HCT116 (cell line): ENCODE measurements at regions not wholly inside any gene's neighbourhood (a gene's known extent, or its start where the extent isn't known, plus 50 kb on each side); places are given as distances from the start of the nearest gene placed in this dataset.

Experiments used
- ATAC-seq: fragments of 200-7000 bp; cut with Tn5 transposase; 2 replicates; pipeline ENCODE4 v1.9.1; 2020; ENCODE audit warnings: mild to moderate bottlenecking, moderate library complexity
- BruUV-seq: library from RNA; stranded (reverse); fragments of 400-500 nt; replicated peaks from 2 replicates; lab custom pipeline; 2021; lab: Mats Ljungman, UMichigan
- CTCF ChIA-PET: fragments of 300-600 bp; sonication (Branson Sonifier 250); formaldehyde crosslinking; loops from one replicate; lab custom pipeline; 2021; ENCODE audit warnings: antibody characterized with exemption; lab: Charles Lee
- POLR2A ChIA-PET: fragments of 300-600, 350-600 bp; sonication (Branson Sonifier 250); formaldehyde crosslinking; loops from one replicate; lab custom pipeline; 2021; ENCODE audit warnings: antibody characterized with exemption; lab: Charles Lee
- RAD21 ChIA-PET, 2 experiments: fragments of 300-600 bp; sonication (Branson Sonifier 250); formaldehyde crosslinking; loops; one replicate each; lab custom pipeline; 2023; ENCODE audit warnings: low total read pairs in 2 of 2; ENCODE audit not compliant: uncharacterized antibody in 2 of 2, unreplicated experiment in 2 of 2, low non-redundant PET in 1 of 2; lab: Charles Lee
- DNase-seq: peaks from one replicate; pipeline ENCODE4 v3.0.0-alpha.2; 2010; ENCODE audit warnings: low read depth, low spot score
- H2AFZ ChIP-seq: fragments of 200-600 bp; shearing (Covaris generic), sonication (generic); 2 replicates; pipeline ENCODE4 v1.6.1; 2017; ENCODE audit warnings: low read depth, mixed run types, mixed read lengths, antibody characterized with exemption, low read length; ENCODE audit not compliant: poor library complexity, severe bottlenecking
- H3K27ac ChIP-seq: 2 replicates; pipeline ENCODE4 v1.5.1; 2012; ENCODE audit warnings: low read depth, low read length
- H3K27me3 ChIP-seq: fragments of 200-600 bp; sonication (generic); 2 replicates; pipeline ENCODE4 v1.6.1; 2016; ENCODE audit warnings: mixed run types, low read length, mixed read lengths; ENCODE audit not compliant: insufficient read depth
- H3K36me3 ChIP-seq, 2 experiments: fragments of 200-500 bp in 1 of 2; fragments of 200-600 bp in 1 of 2; sonication (Bioruptor generic) in 1 of 2; sonication (generic) in 1 of 2; 2 replicates each; pipeline versions ENCODE4 v1.5.1 to v1.6.1; 2014 to 2016; ENCODE audit warnings: low read length in 2 of 2, inconsistent platforms in 1 of 2, mixed read lengths in 1 of 2, mixed run types in 1 of 2; ENCODE audit not compliant: insufficient read depth in 2 of 2, control insufficient read depth in 1 of 2
- H3K4me1 ChIP-seq, 2 experiments: fragments of 200-600 bp in 1 of 2; sonication (generic) in 1 of 2; 2 replicates each; pipeline versions ENCODE4 v1.5.1 to v1.6.1; 2012 to 2017; ENCODE audit warnings: low read length in 2 of 2, inconsistent platforms in 1 of 2, mild to moderate bottlenecking in 1 of 2, mixed read lengths in 1 of 2, mixed run types in 1 of 2, moderate library complexity in 1 of 2; ENCODE audit not compliant: insufficient read depth in 2 of 2, control insufficient read depth in 1 of 2
- H3K4me2 ChIP-seq: fragments of 200-600 bp; sonication (generic); 2 replicates; pipeline ENCODE4 v1.6.1; 2017; ENCODE audit warnings: mixed run types, low read length, mixed read lengths
- H3K4me3 ChIP-seq, 2 experiments: fragments of 200-600 bp in 1 of 2; sonication (generic) in 1 of 2; replicated peaks in 1 of 2; 2 replicates each; pipeline ENCODE4 v1.5.1; 2011 to 2016; ENCODE audit warnings: low read length in 2 of 2, control low read depth in 1 of 2, low read depth in 1 of 2, mild to moderate bottlenecking in 1 of 2, mixed read lengths in 1 of 2, mixed run types in 1 of 2
- H3K79me2 ChIP-seq: fragments of 200-600 bp; sonication (generic); 2 replicates; pipeline ENCODE4 v1.6.1; 2017; ENCODE audit warnings: mild to moderate bottlenecking, mixed run types, low read length, moderate library complexity, mixed read lengths; ENCODE audit not compliant: insufficient read depth
- H3K9ac ChIP-seq: fragments of 200-600 bp; sonication (generic); 2 replicates; pipeline ENCODE4 v1.6.1; 2016; ENCODE audit warnings: low read length, mixed read lengths
- H3K9me2 ChIP-seq: fragments of 200-600 bp; sonication (generic), shearing (Covaris generic); 2 replicates; pipeline ENCODE4 v1.6.1; 2017; ENCODE audit warnings: mixed run types, mild to moderate bottlenecking, moderate library complexity; ENCODE audit not compliant: insufficient read depth
- H3K9me3 ChIP-seq, 2 experiments: fragments of 200-500 bp in 1 of 2; fragments of 200-600 bp in 1 of 2; sonication (Bioruptor generic) in 1 of 2; sonication (generic) in 1 of 2; 2 replicates each; pipeline ENCODE4 v1.6.1; 2014 to 2017; ENCODE audit warnings: low read length in 2 of 2, mixed read lengths in 2 of 2, inconsistent platforms in 1 of 2, low read depth in 1 of 2, mild to moderate bottlenecking in 1 of 2, mixed run types in 1 of 2, moderate library complexity in 1 of 2; ENCODE audit not compliant: control insufficient read depth in 1 of 2, insufficient read depth in 1 of 2
- H4K20me1 ChIP-seq: fragments of 200-600 bp; sonication (generic), shearing (Covaris generic); 2 replicates; pipeline ENCODE4 v1.6.1; 2017; ENCODE audit warnings: mixed run types, mild to moderate bottlenecking, moderate library complexity; ENCODE audit not compliant: insufficient read depth
- ATF3 ChIP-seq: IDR thresholded peaks from 2 replicates; pipeline ENCODE4 v1.6.1; 2012
- CTCF ChIP-seq, 3 experiments: fragments of 200-600 bp in 1 of 3; sonication (generic) in 1 of 3; IDR thresholded peaks in 2 of 3; conservative IDR thresholded peaks in 1 of 3; 2 replicates each; pipeline ENCODE4 v1.5.1; 2012 to 2017; ENCODE audit warnings: low read depth in 2 of 3, low read length in 2 of 3, antibody characterized with exemption in 1 of 3, borderline replicate concordance in 1 of 3, control low read depth in 1 of 3, mild to moderate bottlenecking in 1 of 3, mixed read lengths in 1 of 3, mixed run types in 1 of 3, moderate library complexity in 1 of 3; ENCODE audit not compliant: insufficient read depth in 1 of 3
- EGR1 ChIP-seq: IDR thresholded peaks from 2 replicates; pipeline ENCODE4 v1.6.1; 2012; ENCODE audit warnings: low read depth
- ELF1 ChIP-seq: IDR thresholded peaks from 2 replicates; pipeline ENCODE4 v1.6.1; 2012; ENCODE audit warnings: low read depth, borderline replicate concordance
- EZH2phosphoT487 ChIP-seq: fragments of 200-600 bp; IDR thresholded peaks from 2 replicates; pipeline ENCODE4 v1.6.1; 2018; ENCODE audit warnings: antibody characterized with exemption, borderline replicate concordance
- FOSL1 ChIP-seq: IDR thresholded peaks from 2 replicates; pipeline ENCODE4 v1.6.1; 2012; ENCODE audit warnings: low read depth
- JUND ChIP-seq: IDR thresholded peaks from 2 replicates; pipeline ENCODE4 v1.6.1; 2012
- MAX ChIP-seq: IDR thresholded peaks from 2 replicates; pipeline ENCODE4 v1.6.1; 2012
- POLR2A ChIP-seq: IDR thresholded peaks from 2 replicates; pipeline ENCODE4 v1.7.0; 2011; ENCODE audit warnings: borderline replicate concordance; ENCODE audit not compliant: insufficient read depth, insufficient read length; ENCODE audit errors: extremely low read depth
- POLR2AphosphoS5 ChIP-seq: IDR thresholded peaks from 2 replicates; pipeline ENCODE4 v1.6.1; 2011; ENCODE audit warnings: mild to moderate bottlenecking, low read depth, low read length, moderate library complexity
- RAD21 ChIP-seq: IDR thresholded peaks from 2 replicates; pipeline ENCODE4 v1.6.1; 2012; ENCODE audit warnings: low read depth, mild to moderate bottlenecking
- SP1 ChIP-seq: IDR thresholded peaks from 2 replicates; pipeline ENCODE4 v1.6.1; 2012; ENCODE audit warnings: low read depth
- SRF ChIP-seq: IDR thresholded peaks from 2 replicates; pipeline ENCODE4 v1.6.1; 2012; ENCODE audit warnings: low read depth
- ZBTB33 ChIP-seq: IDR thresholded peaks from 2 replicates; pipeline ENCODE4 v1.6.1; 2011; ENCODE audit warnings: mild to moderate bottlenecking, low read length, moderate library complexity; ENCODE audit not compliant: insufficient replicate concordance; ENCODE audit errors: extremely low read depth
- ZNF274 ChIP-seq: fragments of 200-500 bp; sonication (Bioruptor generic); IDR thresholded peaks from 2 replicates; pipeline ENCODE4 v1.6.1; 2014; ENCODE audit warnings: mild to moderate bottlenecking, low read depth, low read length, inconsistent platforms
- intact Hi-C: fragments of 100-400 bp; cut with micrococcal nuclease; formaldehyde crosslinking; loops from 2 replicates; pipeline ENCODE4 v1.10.0; 2022

- intact Hi-C loops, result no loop called here
- H3K4me1 ChIP-seq, result no peaks in the 10 kb centered on the region
- H3K9me2 ChIP-seq, result no peaks in the 10 kb centered on the region
- peaks cover 0 to 3% of the 10 kb centered on the region in 2 experiments; a peak in 1 of 4 replicates for H3K9me3 ChIP-seq
- POLR2A ChIA-PET, result no interaction called here
- BruUV-seq, result no TSS peak
- no peak overlapping the region for H3K4me2 ChIP-seq
- CTCF ChIA-PET, result no interaction called here
- RAD21 ChIA-PET, result no interaction called here
- no peaks in the 10 kb centered on the region for H3K36me3 ChIP-seq
- TF ChIP-seq ZBTB33 (no peak), MAX (no peak), EGR1 (no peak), FOSL1 (no peak), JUND (no peak), ELF1 (no peak), SRF (no peak), RAD21 (no peak), EZH2phosphoT487 (no peak)
- no peak overlapping the region for H3K4me3 ChIP-seq
- H4K20me1 ChIP-seq, result no peaks in the 10 kb centered on the region
- no peak for DNase-seq
- H3K27me3 ChIP-seq, result no peaks in the 10 kb centered on the region
- no peak for ATAC-seq
- no peak overlapping the region for H3K9ac ChIP-seq
- no peak overlapping the region for H2AFZ ChIP-seq
- H3K79me2 ChIP-seq, result no peaks in the 10 kb centered on the region
- H3K27ac ChIP-seq, result no peak overlapping the region
These were observed 381.1 kb upstream of the KAZN start for GRCh38 chr1:14217384-14217783.

GRCh38 chr1:14220324-14220723 is 378.2 kb upstream of the KAZN start:
- ChIA-PET RAD21 (no interaction called here), CTCF (no interaction called here)
- Histone ChIP-seq H3K4me3 (no peak overlapping the region), H3K27ac (no peak overlapping the region), H3K9me2 (no peaks in the 10 kb centered on the region), H3K79me2 (no peaks in the 10 kb centered on the region), H3K9ac (no peak overlapping the region), H3K4me1 (no peaks in the 10 kb centered on the region), H3K36me3 (no peaks in the 10 kb centered on the region), H3K27me3 (no peaks in the 10 kb centered on the region), H3K4me2 (no peak overlapping the region), H2AFZ (no peak overlapping the region)
- no peak for DNase-seq
- no TSS peak for BruUV-seq
- intact Hi-C loops, result no loop called here
- ATAC-seq, result no peak
- TF ChIP-seq ELF1 (no peak), POLR2A (no peak), FOSL1 (no peak), ATF3 (no peak), ZNF274 (no peak), EGR1 (no peak), EZH2phosphoT487 (no peak), CTCF (IDR thresholded peaks at IDR 0.05 in 2 of 3, conservative IDR thresholded peaks at IDR 0.05 in 1 of 3; ENCODE audit: borderline replicate concordance in 1 of 3, insufficient read depth in 1 of 3, low read depth in 2 of 3, low read length in 2 of 3) (no peak), SP1 (no peak), POLR2AphosphoS5 (no peak)
- TF ChIP-seq, all 23 proteins: peak for 0
- H4K20me1 ChIP-seq, result no peaks in the 10 kb centered on the region
- peaks cover 0 to 3% of the 10 kb centered on the region in 2 experiments; a peak in 1 of 4 replicates for H3K9me3 ChIP-seq
- POLR2A ChIA-PET, result no interaction called here
